Bone marrow (tissue), 2 donors: ENCODE measurements at regions not wholly inside any gene's neighbourhood (a gene's known extent, or its start where the extent isn't known, plus 50 kb on each side); places are given as distances from the start of the nearest gene placed in this dataset.

ENCODE experiments used
- DNase-seq, 2 donors: peaks; one replicate each; lab custom pipeline; 2025; lab: John Stamatoyannopoulos, UW

DNA sequence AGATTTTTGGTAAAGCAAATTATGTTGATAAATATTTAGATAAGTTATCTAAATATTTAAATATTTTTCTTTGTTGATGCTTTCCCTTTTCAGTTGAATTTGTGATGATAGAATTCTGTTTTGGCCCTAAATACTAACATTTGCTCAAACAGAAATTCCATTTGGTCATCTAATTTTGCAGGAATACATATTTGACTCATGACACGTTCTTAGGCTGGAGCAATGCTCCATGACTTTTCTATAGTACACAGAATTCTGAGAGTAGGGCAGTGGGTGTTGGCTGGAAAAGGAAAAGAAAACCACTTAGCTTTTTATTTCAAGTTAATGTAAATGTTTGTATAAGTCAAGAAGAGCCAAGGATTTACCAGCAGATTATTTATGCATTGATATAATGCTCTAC lies 58.6 kb upstream of the GK2 start:
- DNase-seq: no peak
